ENCODE measurements at regions not wholly inside any gene's neighbourhood (a gene's known extent, or its start where the extent isn't known, plus 50 kb on each side); places are given as distances from the start of the nearest gene placed in this dataset.

DNA sequence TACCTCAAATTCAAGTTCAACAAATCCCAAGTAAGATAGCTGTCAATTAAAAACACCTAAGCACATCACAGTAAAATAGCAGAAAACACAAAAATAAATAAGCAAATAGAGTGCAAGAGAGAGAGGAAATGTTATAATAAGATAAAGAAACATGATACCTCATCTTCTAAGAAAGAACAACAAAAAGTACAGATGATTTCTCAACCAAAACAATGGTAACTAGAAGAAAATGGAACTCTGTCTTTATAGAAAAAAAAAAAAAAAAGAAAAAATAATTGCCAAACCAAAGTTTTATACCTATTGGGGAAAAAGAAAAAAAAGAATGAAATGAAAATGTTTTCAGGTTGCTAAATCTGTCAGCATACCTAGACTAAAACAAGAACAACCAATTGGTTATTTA is 1253.5 kb upstream of the CDH2 start:
- TF ChIP-seq CTCF (tag by site-specific recombination; IDR thresholded peaks at IDR 0.05) (no peak), ZNF394 (tag by site-specific recombination; IDR thresholded peaks at IDR 0.05; ENCODE audit: borderline replicate concordance) (no peak), ZNF398 (tag by site-specific recombination; IDR thresholded peaks at IDR 0.05) (no peak), ZNF549 (tag by site-specific recombination; IDR thresholded peaks at IDR 0.05) (no peak), ZNF48 (tag by site-specific recombination; IDR thresholded peaks at IDR 0.05) (no peak), KLF16 (tag by site-specific recombination; IDR thresholded peaks at IDR 0.05) (no peak), ZNF830 (tag by site-specific recombination; IDR thresholded peaks at IDR 0.05; ENCODE audit: low read depth) (no peak), ZNF175 (tag by site-specific recombination; IDR thresholded peaks at IDR 0.05) (no peak), ZBTB21 (tag by site-specific recombination; IDR thresholded peaks at IDR 0.05) (no peak), ZNF548 (tag by site-specific recombination; IDR thresholded peaks at IDR 0.05) (no peak), GLI2 (tag by site-specific recombination; IDR thresholded peaks at IDR 0.05; ENCODE audit: borderline replicate concordance, low read depth) (no peak), ZNF19 (tag by site-specific recombination; IDR thresholded peaks at IDR 0.05; ENCODE audit: low read depth) (no peak)
- TF ChIP-seq, protein P1, sequence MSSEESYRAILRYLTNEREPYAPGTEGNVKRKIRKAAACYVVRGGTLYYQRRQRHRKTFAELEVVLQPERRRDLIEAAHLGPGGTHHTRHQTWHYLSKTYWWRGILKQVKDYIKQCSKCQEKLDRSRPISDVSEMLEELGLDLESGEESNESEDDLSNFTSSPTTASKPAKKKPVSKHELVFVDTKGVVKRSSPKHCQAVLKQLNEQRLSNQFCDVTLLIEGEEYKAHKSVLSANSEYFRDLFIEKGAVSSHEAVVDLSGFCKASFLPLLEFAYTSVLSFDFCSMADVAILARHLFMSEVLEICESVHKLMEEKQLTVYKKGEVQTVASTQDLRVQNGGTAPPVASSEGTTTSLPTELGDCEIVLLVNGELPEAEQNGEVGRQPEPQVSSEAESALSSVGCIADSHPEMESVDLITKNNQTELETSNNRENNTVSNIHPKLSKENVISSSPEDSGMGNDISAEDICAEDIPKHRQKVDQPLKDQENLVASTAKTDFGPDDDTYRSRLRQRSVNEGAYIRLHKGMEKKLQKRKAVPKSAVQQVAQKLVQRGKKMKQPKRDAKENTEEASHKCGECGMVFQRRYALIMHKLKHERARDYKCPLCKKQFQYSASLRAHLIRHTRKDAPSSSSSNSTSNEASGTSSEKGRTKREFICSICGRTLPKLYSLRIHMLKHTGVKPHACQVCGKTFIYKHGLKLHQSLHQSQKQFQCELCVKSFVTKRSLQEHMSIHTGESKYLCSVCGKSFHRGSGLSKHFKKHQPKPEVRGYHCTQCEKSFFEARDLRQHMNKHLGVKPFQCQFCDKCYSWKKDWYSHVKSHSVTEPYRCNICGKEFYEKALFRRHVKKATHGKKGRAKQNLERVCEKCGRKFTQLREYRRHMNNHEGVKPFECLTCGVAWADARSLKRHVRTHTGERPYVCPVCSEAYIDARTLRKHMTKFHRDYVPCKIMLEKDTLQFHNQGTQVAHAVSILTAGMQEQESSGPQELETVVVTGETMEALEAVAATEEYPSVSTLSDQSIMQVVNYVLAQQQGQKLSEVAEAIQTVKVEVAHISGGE (tag by site-specific recombination; conservative IDR thresholded peaks at IDR 0.05; ENCODE audit: low read depth), result no peak
- TF ChIP-seq, protein P2, sequence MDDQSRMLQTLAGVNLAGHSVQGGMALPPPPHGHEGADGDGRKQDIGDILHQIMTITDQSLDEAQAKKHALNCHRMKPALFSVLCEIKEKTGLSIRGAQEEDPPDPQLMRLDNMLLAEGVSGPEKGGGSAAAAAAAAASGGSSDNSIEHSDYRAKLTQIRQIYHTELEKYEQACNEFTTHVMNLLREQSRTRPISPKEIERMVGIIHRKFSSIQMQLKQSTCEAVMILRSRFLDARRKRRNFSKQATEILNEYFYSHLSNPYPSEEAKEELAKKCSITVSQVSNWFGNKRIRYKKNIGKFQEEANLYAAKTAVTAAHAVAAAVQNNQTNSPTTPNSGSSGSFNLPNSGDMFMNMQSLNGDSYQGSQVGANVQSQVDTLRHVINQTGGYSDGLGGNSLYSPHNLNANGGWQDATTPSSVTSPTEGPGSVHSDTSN (CRISPR knock-in tag; IDR thresholded peaks at IDR 0.05), result no peak
